GM18517 (cell line): ENCODE measurements at regions not wholly inside any gene's neighbourhood (a gene's known extent, or its start where the extent isn't known, plus 50 kb on each side); places are given as distances from the start of the nearest gene placed in this dataset.

Source experiments
- ATAC-seq: cut with Tn5 transposase; IDR thresholded peaks from one replicate; pipeline ENCODE4 v1.9.1; 2021; ENCODE audit warnings: mild to moderate bottlenecking, moderate library complexity; ENCODE audit not compliant: unreplicated experiment

GRCh38 chr9:104009826-104010225 is 84.3 kb upstream of the SMC2 start:
- no peak for ATAC-seq

- no peak for ATAC-seq
Measured at GRCh38 chr9:104022083-104022482, 72.0 kb upstream of the SMC2 start.

- no peak for ATAC-seq
Measured at GRCh38 chr9:104025104-104025503, 69.0 kb upstream of the SMC2 start.

GRCh38 chr9:104025945-104026344 is 68.2 kb upstream of the SMC2 start:
- ATAC-seq = no peak

GRCh38 chr9:104027295-104027694 is 66.8 kb upstream of the SMC2 start:
- ATAC-seq = peak; percentile 43

- ATAC-seq = peak; percentile 46
Measured at GRCh38 chr9:104028827-104029226, 65.3 kb upstream of the SMC2 start.
